ENCODE measurements at regions not wholly inside any gene's neighbourhood (a gene's known extent, or its start where the extent isn't known, plus 50 kb on each side); places are given as distances from the start of the nearest gene placed in this dataset.
"Not testable (repeated sequence)": the region's sequence is repeated elsewhere in the genome, so short reads cannot be mapped to it uniquely, and the experiment has no call there.

DNA sequence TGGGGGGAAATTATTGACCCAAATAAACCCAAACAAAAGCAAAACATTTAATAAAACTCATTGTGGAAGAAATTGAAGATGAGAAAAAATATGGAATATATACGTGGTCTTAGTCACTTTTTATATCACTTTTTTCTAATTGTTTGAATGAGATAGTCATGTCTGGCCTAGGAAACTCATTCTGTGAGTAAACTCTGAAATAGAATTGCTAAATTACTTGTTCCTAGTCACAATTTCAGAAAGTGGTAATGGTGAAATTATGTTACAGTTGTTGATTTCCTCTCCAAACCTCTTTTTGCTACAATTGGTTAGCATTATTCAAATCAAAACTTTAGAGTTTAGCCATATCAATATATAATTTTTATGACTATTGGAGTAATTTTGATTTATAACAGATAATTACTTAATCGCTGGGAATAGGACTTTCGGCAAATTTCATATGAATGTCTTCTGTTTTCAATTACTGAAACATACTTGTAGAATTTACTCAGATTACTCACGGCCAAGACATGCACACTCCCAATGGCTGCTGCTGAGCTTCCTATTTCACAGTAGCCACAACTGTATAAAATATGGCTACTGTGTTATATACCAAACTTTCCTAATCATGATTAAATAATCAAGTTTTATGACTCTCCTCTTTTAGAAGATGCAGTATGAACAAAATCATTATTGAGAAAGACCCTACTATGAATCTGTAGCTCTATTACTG lies 113.8 kb upstream of the C1QTNF3 start:
- not testable (repeated sequence) for TF ChIP-seq CTCF, POLR2A, EP300, POLR2AphosphoS5 (IDR thresholded peaks at IDR 0.05)

All from suprapubic skin (tissue), 4 donors.